CD4-positive, alpha-beta T cell treated with Interferon gamma for 1 hour (primary cell): ENCODE measurements at regions not wholly inside any gene's neighbourhood (a gene's known extent, or its start where the extent isn't known, plus 50 kb on each side); places are given as distances from the start of the nearest gene placed in this dataset.
"Not testable (repeated sequence)": the region's sequence is repeated elsewhere in the genome, so short reads cannot be mapped to it uniquely, and the experiment has no call there.

Experiments used
- DNase-seq: peaks from one replicate; pipeline ENCODE4 v3.0.0-alpha.2; 2020

GRCh38 chr21:18096413-18096812 lies 148.2 kb upstream of the CHODL start:
- not testable (repeated sequence) for DNase-seq

- no peak for DNase-seq
Observed at GRCh38 chr21:18089786-18090185, 154.8 kb upstream of the CHODL start.

- no peak for DNase-seq
Observed at GRCh38 chr21:18070392-18070791, 174.2 kb upstream of the CHODL start.

- DNase-seq, result no peak
Observed at GRCh38 chr21:18069875-18070274, 174.8 kb upstream of the CHODL start.

GRCh38 chr21:18060402-18060801 lies 184.2 kb upstream of the CHODL start:
- no peak for DNase-seq

GRCh38 chr21:18058731-18059398 lies 185.8 kb upstream of the CHODL start:
- no peak for DNase-seq

- no peak for DNase-seq
Observed at GRCh38 chr21:18053151-18053550, 191.5 kb upstream of the CHODL start.

GRCh38 chr21:18049461-18049860 lies 195.2 kb upstream of the CHODL start:
- no peak for DNase-seq

- no peak for DNase-seq
Observed at GRCh38 chr21:18041012-18041411, 203.6 kb upstream of the CHODL start.

GRCh38 chr21:18030248-18030647 lies 211.1 kb upstream of the C21orf91 start:
- DNase-seq, result no peak

GRCh38 chr21:18026359-18026758 lies 207.2 kb upstream of the C21orf91 start:
- DNase-seq, result no peak

- no peak for DNase-seq
Observed at GRCh38 chr21:18023711-18024110, 204.6 kb upstream of the C21orf91 start.

GRCh38 chr21:18023157-18023556 lies 204.0 kb upstream of the C21orf91 start:
- no peak for DNase-seq

- no peak for DNase-seq
Observed at GRCh38 chr21:18007121-18007520, 188.0 kb upstream of the C21orf91 start.

- DNase-seq, result no peak
Observed at GRCh38 chr21:18006691-18007090, 187.5 kb upstream of the C21orf91 start.

- no peak for DNase-seq
Observed at GRCh38 chr21:18002393-18002792, 183.2 kb upstream of the C21orf91 start.

GRCh38 chr21:18000981-18001686 lies 182.0 kb upstream of the C21orf91 start:
- no peak for DNase-seq

- not testable (repeated sequence) for DNase-seq
Observed at GRCh38 chr21:17998599-17998998, 179.4 kb upstream of the C21orf91 start.

GRCh38 chr21:17989780-17990179 lies 170.6 kb upstream of the C21orf91 start:
- no peak for DNase-seq

- DNase-seq, result no peak
Observed at GRCh38 chr21:17988102-17988437, 168.9 kb upstream of the C21orf91 start.

- DNase-seq, result no peak
Observed at GRCh38 chr21:17987382-17988101, 168.4 kb upstream of the C21orf91 start.

- no peak for DNase-seq
Observed at GRCh38 chr21:17981060-17981740, 162.0 kb upstream of the C21orf91 start.

GRCh38 chr21:17979763-17980162 lies 160.6 kb upstream of the C21orf91 start:
- no peak for DNase-seq

GRCh38 chr21:17978895-17979294 lies 159.7 kb upstream of the C21orf91 start:
- DNase-seq, result no peak
